ENCODE measurements at regions not wholly inside any gene's neighbourhood (a gene's known extent, or its start where the extent isn't known, plus 50 kb on each side); places are given as distances from the start of the nearest gene placed in this dataset.

DNA sequence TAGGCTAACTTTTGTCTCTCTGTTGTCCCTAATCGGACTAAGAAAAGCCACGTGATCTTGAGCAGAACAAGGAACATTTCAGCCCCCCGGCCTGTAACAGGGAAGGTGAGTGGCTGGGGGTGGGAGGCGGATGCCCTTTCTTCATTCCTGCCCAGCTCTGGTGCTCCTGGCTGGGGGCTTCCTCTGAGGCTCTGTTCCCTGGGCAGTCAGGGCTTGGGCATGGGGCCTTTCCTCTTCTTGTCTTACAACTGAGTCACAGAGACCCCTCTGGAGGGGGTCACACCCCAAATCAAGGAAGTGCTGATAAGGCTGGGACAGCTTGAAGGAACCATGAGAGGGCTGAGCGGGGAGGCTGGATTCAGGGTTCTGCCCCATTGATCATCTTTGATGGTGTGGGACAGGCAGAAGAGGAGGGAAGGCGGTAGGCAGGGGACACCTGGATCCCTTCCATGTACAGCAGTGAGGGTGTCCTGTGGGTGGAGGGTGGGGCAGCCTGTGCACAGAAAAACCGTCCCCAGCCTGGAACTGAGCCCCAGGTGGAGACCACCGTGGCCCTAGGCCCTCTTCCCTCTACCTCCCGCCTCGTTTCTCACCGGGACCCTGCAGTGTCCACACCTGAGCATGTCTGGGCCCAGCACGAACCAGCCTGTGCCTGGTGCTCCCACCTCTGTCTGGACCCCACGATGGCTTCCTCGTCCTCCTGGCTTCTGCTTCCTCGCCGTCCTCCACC lies 257.7 kb upstream of the IRX1 start:
- no peak for TF ChIP-seq CTBP1 (IDR thresholded peaks at IDR 0.05; ENCODE audit: borderline replicate concordance)
- TF ChIP-seq L3MBTL2 (conservative IDR thresholded peaks at IDR 0.05), result no peak
- TF ChIP-seq HDGF (IDR thresholded peaks at IDR 0.05; ENCODE audit: borderline replicate concordance), result no peak
- TF ChIP-seq TARDBP (IDR thresholded peaks at IDR 0.05), result no peak
- no peak for TF ChIP-seq FOXK2 (IDR thresholded peaks at IDR 0.05)
- TF ChIP-seq FOXA1 (IDR thresholded peaks at IDR 0.05), result no peak
- no peak for TF ChIP-seq FOXM1 (IDR thresholded peaks at IDR 0.05; ENCODE audit: borderline replicate concordance)
- TF ChIP-seq ARNT (IDR thresholded peaks at IDR 0.05), result no peak
- no peak for TF ChIP-seq ZNF384 (IDR thresholded peaks at IDR 0.05)
- TF ChIP-seq SUZ12 (IDR thresholded peaks at IDR 0.05), result no peak
- TF ChIP-seq BHLHE40 (IDR thresholded peaks at IDR 0.05; ENCODE audit: borderline replicate concordance), result no peak
- no peak for TF ChIP-seq PKNOX1 (IDR thresholded peaks at IDR 0.05)
- TF ChIP-seq SP1 (IDR thresholded peaks at IDR 0.05), result no peak
- TF ChIP-seq LEF1 (IDR thresholded peaks at IDR 0.05; ENCODE audit: borderline replicate concordance), result no peak
- ChIA-PET POLR2A (no interaction called here), CTCF (no interaction called here)
- no peak for DNase-seq (ENCODE audit: extremely low spot score)

- TF ChIP-seq FOXM1 (IDR thresholded peaks at IDR 0.05; ENCODE audit: borderline replicate concordance) (no peak), L3MBTL2 (conservative IDR thresholded peaks at IDR 0.05) (no peak), LEF1 (IDR thresholded peaks at IDR 0.05; ENCODE audit: borderline replicate concordance) (no peak), TARDBP (IDR thresholded peaks at IDR 0.05) (no peak), CTBP1 (IDR thresholded peaks at IDR 0.05; ENCODE audit: borderline replicate concordance) (no peak), SP1 (IDR thresholded peaks at IDR 0.05) (no peak), NFRKB (IDR thresholded peaks at IDR 0.05) (no peak), ZNF384 (IDR thresholded peaks at IDR 0.05) (no peak), FOXK2 (IDR thresholded peaks at IDR 0.05) (no peak), ARNT (IDR thresholded peaks at IDR 0.05) (no peak), FOXA1 (IDR thresholded peaks at IDR 0.05) (no peak), HDGF (IDR thresholded peaks at IDR 0.05; ENCODE audit: borderline replicate concordance) (no peak), ELF4 (IDR thresholded peaks at IDR 0.05) (no peak), BHLHE40 (IDR thresholded peaks at IDR 0.05; ENCODE audit: borderline replicate concordance) (no peak), SUZ12 (IDR thresholded peaks at IDR 0.05) (no peak), PKNOX1 (IDR thresholded peaks at IDR 0.05) (no peak)
- ChIA-PET POLR2A (no interaction called here), CTCF (no interaction called here)
- no peak for DNase-seq (ENCODE audit: extremely low spot score)
Observed at GRCh38 chr5:3336666-3337065, 259.0 kb upstream of the IRX1 start.

DNA sequence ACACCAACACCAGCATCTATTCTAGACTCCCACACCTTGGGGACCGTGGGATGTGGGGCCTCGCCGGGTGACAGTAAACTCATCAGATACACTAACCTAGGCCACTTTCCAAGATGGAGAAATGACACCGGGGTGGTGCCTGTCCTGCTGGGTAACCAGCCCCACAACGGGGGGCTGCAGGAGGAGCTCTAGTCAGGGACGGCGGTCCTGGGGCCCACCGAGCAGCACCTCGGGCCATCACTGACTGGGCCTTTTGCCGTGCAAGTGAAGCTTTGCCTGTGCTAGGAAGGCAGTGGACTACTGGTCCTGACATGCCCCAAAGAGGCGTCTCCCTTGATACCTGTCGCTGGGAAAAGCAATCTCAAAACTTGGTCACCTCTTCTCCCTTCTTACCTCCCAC lies 260.3 kb upstream of the IRX1 start:
- ChIA-PET CTCF (no interaction called here), POLR2A (no interaction called here)
- no peak for DNase-seq (ENCODE audit: extremely low spot score)
- TF ChIP-seq SUZ12 (IDR thresholded peaks at IDR 0.05) (no peak), FOXK2 (IDR thresholded peaks at IDR 0.05) (no peak), ARNT (IDR thresholded peaks at IDR 0.05) (no peak)

- POLR2A ChIA-PET, result no interaction called here
- no peak for DNase-seq (ENCODE audit: extremely low spot score)
- no peak for TF ChIP-seq FOXK2 (IDR thresholded peaks at IDR 0.05)
- TF ChIP-seq CTBP1 (IDR thresholded peaks at IDR 0.05; ENCODE audit: borderline replicate concordance), result no peak
- no peak for TF ChIP-seq NFRKB (IDR thresholded peaks at IDR 0.05)
- no peak for TF ChIP-seq FOXM1 (IDR thresholded peaks at IDR 0.05; ENCODE audit: borderline replicate concordance)
- TF ChIP-seq HDGF (IDR thresholded peaks at IDR 0.05; ENCODE audit: borderline replicate concordance), result no peak
- TF ChIP-seq ELF4 (IDR thresholded peaks at IDR 0.05), result no peak
- TF ChIP-seq LEF1 (IDR thresholded peaks at IDR 0.05; ENCODE audit: borderline replicate concordance), result no peak
- no peak for TF ChIP-seq ARNT (IDR thresholded peaks at IDR 0.05)
- no peak for TF ChIP-seq BHLHE40 (IDR thresholded peaks at IDR 0.05; ENCODE audit: borderline replicate concordance)
- TF ChIP-seq TARDBP (IDR thresholded peaks at IDR 0.05), result no peak
- CTCF ChIA-PET, result no interaction called here
Observed at GRCh38 chr5:3333836-3334235, 261.8 kb upstream of the IRX1 start.

- TF ChIP-seq FOXK2 (IDR thresholded peaks at IDR 0.05) (no peak), PKNOX1 (IDR thresholded peaks at IDR 0.05) (no peak), L3MBTL2 (conservative IDR thresholded peaks at IDR 0.05) (no peak), CTBP1 (IDR thresholded peaks at IDR 0.05; ENCODE audit: borderline replicate concordance) (no peak), FOXA1 (IDR thresholded peaks at IDR 0.05) (no peak), FOXM1 (IDR thresholded peaks at IDR 0.05; ENCODE audit: borderline replicate concordance) (no peak), BHLHE40 (IDR thresholded peaks at IDR 0.05; ENCODE audit: borderline replicate concordance) (no peak), TARDBP (IDR thresholded peaks at IDR 0.05) (no peak), SUZ12 (IDR thresholded peaks at IDR 0.05) (no peak), ZNF384 (IDR thresholded peaks at IDR 0.05) (no peak), ELF4 (IDR thresholded peaks at IDR 0.05) (no peak)
- DNase-seq (ENCODE audit: extremely low spot score), result no peak
- CTCF ChIA-PET, result no interaction called here
- POLR2A ChIA-PET, result no interaction called here
Observed at GRCh38 chr5:3333105-3333504, 262.5 kb upstream of the IRX1 start.

GRCh38 chr5:3331819-3332218 lies 263.8 kb upstream of the IRX1 start:
- POLR2A ChIA-PET, result no interaction called here
- no peak for TF ChIP-seq NFRKB (IDR thresholded peaks at IDR 0.05)
- TF ChIP-seq FOXA1 (IDR thresholded peaks at IDR 0.05), result no peak
- no peak for TF ChIP-seq LEF1 (IDR thresholded peaks at IDR 0.05; ENCODE audit: borderline replicate concordance)
- TF ChIP-seq HDGF (IDR thresholded peaks at IDR 0.05; ENCODE audit: borderline replicate concordance), result no peak
- no peak for TF ChIP-seq ELF4 (IDR thresholded peaks at IDR 0.05)
- CTCF ChIA-PET, result no interaction called here
- DNase-seq (ENCODE audit: extremely low spot score), result no peak

All from HEK293T (cell line).